HG03159 (cell line): ENCODE measurements at regions not wholly inside any gene's neighbourhood (a gene's known extent, or its start where the extent isn't known, plus 50 kb on each side); places are given as distances from the start of the nearest gene placed in this dataset.

Experiments used
- ATAC-seq: cut with Tn5 transposase; IDR thresholded peaks from one replicate; pipeline ENCODE4 v1.9.1; 2021; ENCODE audit warnings: mild to moderate bottlenecking, moderate library complexity; ENCODE audit not compliant: unreplicated experiment

DNA sequence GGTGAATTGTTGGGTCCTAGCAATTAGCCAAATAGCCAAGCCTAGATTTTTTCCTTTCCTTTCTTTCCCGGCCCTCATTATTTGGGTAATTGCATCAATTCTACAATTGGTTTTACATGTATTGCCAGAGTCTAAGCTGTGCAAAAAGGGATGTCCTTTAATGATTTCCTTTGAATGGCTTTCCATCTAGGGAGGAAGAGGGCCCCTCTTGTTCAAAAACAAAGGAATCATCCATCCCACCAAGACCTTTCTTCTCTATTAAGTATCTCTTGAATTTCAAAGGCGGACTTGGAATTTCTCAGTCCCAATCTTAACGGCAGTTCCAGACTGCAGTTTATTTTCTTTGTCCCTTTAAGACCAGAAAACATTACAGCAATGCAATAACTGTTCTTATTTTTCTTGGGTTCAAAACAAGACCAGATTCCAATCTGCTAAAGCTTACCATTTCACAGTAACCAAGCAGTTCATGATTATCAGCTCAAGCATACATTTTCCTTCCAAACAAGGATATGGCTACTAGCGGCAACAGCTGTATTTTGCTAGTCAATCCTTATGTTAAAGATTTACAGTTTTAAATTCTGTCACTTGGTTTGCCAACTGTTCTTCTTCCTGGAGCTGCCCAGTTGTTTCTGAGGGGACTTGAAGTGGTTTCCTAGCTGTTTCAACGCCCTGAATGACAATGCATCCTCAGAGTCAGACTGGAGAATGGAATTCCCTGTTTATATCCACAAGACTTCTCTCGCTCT is 91.4 kb upstream of the LRIG1 start:
- no peak for ATAC-seq

DNA sequence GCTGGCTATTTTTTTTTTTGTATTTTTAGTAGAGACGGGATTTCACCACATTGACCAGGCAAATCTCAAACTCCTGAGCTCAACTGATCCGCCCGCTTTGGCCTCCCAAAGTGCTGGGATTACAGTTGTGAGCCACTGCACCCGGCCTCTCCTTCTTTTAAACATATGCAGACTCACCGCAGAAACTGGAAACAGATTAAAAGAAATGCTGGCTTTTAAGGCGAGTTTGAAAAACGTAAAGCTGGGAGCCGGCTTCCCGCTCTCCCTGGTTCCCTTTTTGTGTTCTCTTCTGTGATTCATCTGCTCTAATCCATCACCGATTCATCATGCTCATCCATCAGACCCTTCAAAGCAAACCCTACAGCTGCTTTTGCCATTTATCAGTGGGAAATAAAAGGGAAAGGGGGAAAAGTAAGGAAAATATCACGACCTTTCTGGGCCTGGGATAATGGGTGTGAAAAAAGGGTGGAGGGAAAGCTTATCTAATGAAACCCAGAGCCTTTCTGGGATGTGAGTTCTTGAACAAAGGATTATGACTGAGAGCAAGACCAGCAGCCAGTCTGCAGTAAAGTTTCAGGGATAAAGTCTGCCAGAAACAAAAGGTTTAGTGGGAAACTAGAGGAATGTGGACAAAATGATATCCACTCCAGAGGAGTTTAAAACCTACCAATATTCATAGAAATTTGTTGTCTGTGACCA is 92.3 kb upstream of the LRIG1 start:
- ATAC-seq: no peak

DNA sequence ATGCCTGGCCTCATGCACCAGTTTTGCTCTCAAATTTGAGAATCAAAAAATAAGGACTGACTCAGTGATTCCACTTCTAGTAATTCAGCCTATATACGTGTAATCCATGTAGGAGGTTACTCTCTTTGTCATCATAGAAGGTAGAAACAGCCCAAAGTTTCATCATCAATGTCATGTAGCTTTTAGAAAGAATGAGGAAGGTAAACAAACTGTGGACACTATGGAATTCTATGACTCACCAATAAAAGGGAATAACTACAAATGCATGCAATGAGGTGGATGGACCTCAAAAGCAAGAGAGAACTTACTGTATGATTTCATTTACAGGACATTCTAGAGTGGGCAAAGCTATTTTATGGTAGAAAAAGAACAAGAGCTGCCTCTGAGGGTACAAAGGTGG is 93.2 kb upstream of the LRIG1 start:
- ATAC-seq: no peak

DNA sequence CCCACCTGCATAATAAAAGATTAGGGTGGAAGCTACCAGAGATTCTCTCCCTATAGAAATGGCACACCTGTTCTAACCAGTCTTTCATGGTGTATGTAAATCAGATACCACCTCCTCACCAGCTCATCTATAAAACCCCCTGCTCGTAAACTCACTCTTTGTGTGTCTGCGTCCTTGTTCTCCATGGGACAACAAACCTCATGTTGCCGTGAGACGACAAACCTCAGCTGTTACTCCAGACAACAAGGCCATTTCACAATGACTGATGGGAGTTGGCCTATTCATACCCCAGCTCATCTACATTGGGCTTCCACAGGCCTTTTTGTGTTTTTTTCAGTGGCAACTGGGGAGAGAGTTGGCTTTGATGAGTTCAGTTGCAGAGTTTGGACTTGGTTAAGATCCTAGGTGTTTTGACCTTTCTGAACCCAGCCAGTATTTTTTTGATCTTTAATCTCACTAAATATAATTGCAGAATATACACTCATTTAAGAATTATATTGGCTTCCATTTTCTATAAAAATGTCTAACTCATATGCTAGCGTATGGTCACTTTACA is 96.6 kb upstream of the LRIG1 start:
- ATAC-seq: no peak

DNA sequence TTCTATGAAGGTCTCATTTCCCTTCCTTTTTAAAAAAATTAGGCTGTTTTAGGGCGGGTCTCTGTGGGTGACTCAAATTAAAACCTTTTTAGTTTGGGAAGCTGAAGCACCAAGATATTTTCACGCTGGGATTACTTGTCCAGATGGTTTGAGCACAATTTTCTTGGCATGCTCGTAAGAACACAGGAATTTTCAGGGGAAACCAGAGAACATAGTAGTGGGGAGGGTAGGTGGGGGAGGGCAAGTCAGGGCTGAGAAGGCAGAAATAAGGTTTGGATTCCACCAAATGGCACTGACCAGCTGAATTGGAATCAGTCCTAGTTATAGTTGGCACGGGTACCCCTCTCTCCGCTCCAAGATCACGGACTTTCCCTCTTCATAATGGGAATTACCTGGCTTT is 97.3 kb upstream of the LRIG1 start:
- no peak for ATAC-seq

DNA sequence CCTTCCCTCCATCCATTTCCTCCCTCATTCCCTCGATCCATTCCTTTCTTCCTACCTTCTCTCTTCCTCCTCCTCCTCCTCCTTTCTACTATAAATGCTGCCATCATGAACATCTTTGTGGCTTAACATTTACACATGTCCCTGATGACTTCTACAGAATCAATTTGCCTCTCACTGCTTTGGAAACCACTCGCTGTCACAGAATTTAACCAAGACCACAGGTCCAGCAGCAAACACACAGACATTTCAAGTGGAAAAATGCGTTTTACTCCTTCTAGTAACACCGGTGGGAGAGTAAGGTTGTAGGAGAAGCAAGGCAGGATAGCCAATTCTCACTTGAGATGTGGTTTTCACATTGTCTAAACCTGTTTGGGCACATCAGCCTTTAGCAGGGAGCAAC is 101.4 kb upstream of the LRIG1 start:
- no peak for ATAC-seq

DNA sequence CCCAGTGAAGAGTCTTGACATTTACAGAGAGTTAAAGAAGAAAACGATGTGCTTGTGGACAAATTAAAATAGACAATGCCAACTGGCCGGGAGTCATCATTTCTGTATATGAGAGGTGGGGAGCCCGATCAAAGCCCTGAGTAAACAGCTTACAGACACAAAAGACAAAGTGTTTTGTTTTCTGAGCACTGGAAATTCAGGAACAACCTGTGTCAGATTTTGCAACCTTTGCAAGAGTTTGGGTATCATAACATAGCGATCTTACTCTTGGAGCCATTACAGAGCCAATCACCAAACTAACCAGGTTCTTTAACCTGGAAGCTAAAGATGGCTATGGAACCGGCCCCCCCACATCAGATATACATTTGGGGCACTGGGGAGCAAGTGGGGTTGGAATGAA is 101.9 kb upstream of the LRIG1 start:
- ATAC-seq: no peak

DNA sequence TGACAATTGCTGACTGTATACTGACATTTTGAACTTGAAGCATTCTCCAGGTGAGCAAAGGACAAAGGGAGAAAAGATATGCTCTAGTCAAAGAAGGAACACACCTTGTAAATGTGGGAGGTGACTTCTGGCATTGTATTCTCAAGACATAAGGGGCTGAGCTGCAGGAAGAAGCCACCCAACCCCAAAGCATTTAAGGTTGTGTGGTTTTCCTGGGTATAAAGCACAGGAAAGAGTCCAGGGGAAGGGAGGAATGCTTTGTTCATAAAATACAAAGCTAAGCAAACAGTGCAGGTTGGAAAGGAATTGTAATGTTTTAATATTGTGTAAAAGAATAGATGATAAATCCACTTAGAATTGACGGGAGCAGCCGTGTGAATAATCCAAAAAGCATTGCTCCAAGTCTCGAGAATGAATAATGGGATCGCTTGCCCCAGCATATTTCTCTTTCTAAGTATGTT is 102.4 kb upstream of the LRIG1 start:
- ATAC-seq: no peak

DNA sequence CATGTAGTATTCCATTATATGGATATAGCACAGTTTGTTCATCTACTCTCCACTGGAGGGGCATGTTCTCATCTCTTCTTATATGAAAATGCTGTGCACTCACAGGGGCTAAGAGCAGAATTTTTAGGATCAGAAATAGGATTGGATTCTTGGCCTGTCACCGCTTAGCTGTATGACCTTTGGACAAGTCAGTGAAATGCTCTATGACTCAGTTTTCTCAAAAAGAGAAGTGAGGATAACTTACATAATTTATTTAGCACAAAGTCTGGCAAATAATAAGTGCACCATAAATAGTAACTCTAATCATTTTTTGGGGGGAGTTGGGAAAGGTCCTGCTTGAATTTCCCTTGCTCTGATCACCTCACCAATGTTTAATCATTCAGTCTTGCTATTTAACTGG is 103.7 kb upstream of the LRIG1 start:
- ATAC-seq: no peak

DNA sequence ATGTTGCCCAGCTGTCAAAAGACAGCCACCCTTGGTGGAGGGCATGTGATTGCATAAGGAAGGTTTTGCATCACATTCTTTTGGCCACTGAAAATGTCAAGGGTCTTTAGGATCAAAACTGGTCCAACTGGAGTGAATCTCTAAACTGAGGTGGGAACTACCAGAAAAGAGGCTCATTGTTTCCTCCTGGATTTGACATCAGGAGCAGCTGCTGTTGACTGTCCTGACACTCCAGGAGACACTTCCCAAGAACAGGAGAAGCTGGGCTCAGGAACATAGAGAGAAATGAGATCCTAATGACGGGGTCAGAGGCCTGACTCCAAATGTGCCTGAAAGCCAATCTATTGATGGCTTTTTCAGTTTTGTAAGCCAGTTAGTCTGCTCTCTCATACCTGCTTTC is 105.3 kb upstream of the LRIG1 start:
- ATAC-seq: no peak

DNA sequence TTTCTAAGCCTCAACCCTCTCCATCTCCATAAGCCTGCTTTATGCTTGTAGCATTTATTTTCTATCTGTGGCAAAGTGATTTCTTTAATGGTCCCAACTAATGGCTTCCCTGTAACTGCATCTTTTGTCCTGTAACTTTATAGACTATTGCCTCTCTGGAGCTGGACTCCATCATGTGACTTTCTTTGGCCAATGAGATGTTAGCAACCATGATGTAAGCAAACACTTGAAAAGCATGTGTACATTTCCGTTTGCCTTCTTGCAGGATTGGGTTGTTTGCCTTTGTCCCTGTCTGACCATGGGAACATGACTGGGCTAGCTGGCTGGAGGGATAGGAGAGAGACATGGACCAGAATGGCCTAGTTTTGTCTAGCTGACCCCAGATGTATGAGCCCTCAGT is 106.0 kb upstream of the LRIG1 start:
- no peak for ATAC-seq

DNA sequence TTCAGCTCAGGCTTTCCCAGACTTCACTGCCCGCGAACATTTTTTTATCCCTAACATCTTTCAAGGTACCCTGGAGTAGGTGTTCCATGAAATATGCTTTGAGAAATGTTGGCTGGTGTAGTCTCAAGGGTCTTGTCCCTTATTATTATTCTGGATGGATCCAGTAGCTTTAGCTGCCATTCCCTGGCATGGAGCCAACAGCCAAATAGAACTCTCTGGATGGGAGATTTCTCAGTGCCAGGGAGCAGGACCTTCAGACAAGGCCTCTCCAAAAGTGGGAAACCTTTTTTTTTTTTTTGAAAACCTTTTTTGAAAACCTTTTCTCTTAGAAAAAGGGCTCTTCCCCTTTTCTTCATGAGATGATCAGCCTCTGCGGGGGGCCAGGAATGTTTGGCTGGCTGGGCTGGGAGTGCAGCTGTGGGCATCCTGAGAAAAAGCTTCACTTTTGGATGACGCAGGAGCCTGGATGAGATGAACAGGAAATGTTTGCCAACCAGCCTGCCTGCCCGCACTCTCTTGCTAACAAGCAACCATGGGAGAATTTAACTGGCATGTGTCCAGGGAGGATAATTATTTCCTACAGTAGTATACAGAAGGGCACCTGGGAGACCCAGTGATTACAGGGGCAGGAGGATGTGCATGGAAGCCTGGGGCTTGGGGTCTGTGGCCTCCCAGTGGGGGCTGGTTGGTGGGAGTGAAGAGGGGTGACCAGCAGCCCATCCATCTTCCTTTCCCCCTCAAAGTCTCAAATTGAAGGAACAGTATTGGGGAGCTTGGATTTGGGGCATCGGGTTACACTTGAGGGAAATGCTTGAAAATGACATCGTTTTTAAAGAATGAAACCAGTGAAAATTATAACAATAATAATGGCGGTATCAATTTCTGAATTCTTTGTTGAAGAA is 109.1 kb upstream of the LRIG1 start:
- ATAC-seq: no peak

DNA sequence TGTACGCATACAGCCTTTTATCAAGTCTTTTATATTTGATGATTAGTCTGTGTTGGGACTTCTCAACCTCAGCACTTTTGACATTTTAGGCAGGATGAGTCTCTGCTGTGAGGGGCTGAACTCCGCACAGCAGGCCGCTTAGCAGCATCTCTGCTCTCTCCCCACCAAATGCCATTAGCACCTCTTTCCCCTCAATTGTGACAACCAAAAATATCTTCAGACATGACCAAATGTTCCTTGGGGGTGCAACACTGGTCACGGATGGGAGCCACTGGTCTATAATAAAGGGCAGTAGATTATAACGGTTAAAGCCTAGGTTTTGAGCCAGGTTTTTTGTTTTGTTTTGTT is 109.7 kb upstream of the LRIG1 start:
- no peak for ATAC-seq

DNA sequence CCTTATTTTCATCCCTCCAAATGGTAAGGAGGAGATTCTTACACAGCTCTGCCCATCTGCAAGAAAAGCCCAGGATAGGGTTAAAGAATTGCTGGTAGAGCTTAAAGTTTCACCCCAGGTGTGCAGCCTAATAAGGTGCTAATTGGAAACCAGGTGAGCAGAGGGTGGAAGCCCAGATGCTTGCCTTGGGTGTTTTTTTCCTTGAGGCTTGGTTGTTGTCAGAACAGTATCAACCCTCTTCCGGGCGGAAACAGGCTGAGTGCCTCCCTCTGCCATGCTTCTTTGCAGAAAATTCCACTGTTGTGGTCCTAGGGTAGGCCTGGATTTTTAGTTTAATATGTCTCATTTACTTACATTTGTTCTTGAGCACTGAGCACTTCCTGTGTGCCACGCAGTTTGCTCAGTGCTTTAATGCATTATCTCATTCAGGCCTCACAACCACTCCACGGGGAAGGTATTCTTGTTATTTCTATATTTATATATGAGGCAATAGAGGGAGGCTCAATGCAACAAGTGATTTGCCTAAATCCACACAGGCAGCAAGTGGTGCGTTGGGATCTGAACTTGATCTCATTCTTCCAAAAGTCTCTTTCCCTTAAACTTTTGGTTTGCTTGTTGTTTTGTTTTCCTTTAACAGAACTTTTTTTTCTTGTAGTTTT is 115.0 kb upstream of the LRIG1 start:
- ATAC-seq: no peak

DNA sequence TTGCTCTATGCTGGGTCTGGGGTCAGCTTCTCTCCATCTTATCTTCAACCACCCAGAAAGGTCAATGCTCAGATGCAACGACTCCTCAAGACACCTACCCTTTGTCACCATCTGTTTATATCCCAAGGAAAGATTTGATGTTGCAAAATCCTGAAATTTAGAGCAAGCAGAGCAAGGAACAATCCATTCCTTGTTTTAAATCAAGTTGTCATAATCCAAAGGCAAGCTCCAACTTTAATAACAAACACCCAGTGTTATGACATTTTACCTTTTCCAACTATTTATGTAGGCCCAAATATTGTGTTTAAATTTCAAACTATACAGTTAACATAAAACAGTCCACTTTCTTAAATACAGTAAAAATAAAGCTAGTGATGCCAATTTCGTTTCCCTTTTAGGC is 116.5 kb upstream of the LRIG1 start:
- no peak for ATAC-seq

DNA sequence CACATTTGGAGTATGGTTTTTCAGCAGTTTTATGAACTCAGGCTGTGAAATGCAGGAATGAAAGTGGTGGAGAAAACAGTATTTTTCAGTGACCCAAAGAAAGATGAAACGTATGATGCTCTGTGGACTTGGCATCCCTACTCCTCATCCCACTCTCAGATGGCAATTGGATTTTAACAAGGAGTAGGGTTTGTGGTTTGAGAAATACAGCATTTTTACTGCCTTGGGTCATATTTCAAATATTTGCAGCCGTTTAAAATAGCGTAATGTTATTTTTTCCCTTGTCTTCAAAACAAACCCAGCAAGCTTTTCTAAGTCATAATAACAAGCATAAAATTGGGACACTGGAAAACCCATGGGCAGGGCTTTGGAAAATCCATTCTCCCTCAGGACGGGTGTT is 117.2 kb upstream of the LRIG1 start:
- no peak for ATAC-seq

DNA sequence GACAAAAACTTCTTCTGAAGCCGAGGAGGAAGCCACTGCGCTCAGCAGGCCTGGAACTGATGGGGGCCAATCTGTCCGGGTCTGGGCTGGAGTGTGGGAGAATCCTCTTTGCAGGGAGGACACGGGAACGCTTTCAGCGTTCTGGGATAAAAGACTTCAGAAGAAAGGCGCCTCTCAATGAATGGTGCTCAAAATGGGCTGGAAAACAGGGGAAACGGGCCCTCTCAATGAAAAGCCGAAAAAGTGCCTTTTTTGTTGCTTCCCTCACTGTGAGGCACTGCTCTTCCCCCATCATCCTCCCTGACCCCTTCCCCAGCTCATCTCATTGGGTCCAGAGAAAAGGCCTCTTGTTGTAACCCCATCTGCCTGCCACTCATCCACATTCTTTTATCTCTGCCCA is 119.5 kb upstream of the LRIG1 start:
- no peak for ATAC-seq

DNA sequence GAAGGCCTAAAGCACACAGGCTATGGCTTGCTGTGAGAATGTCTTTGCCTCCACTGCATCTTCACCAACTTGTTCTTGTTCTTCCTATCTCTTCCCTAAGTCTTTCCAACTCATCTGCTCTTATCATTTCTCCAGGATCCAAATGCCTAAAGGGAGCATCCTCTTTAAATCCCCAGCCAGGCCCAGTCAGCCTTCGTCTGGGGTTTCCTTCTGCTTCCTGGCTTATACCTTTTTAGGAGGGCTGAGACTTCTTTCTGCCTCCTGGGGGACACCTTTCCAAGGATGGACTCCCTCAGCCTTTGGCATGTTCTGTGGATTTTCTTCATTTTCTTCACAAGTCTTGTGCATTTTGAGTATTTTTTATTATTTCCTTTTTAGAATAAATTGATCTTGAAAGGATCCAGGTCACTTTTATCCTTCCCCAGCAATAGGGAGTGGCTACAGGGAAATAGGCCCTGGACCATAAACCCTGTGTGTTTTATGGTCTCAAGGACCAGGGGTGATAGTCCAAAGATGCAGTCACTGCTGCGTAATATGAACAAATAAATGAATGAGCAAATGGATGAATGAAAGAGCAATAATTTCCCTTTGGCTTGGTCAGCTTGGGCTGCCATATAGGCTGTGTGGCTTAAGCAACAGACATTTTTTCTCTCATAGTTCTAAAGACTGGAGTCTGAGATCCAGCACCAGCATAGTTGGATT is 122.1 kb upstream of the LRIG1 start:
- no peak for ATAC-seq

DNA sequence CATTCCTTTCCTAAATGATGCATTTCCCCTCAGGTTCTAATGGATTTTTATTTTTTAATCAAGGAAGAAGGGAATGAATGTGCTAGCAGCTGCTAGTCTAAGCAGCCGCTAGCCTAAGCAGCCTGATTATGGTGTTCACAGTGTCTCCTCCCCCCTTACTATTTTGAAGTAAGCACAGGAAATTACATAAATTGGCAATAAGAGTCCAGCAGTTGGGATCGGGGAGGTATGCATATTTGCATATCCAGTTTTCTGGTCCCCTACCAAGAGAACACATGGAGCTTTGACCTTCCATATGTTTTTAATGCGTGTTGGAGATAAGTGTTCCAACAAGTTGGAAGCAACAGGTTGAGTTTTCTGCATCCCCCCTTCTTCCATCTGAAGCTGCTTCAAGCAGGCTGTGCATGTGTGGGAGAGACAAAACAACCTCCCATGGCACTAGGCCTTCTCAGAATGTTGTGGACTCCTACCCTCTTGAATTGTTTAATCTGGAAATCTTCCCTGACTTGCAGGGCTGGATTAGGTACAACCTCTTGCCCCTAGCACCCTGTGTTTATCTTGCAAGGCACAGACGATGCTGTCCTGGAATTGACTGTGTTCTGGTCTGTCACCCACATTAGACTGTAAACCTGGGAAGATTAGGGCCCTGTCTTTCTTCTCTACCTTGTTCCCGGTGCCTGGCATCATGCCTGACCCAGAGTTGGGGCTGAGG is 124.8 kb upstream of the LRIG1 start:
- no peak for ATAC-seq
